GM23248 (cell line): ENCODE measurements at regions not wholly inside any gene's neighbourhood (a gene's known extent, or its start where the extent isn't known, plus 50 kb on each side); places are given as distances from the start of the nearest gene placed in this dataset.

Source experiments
- EZH2 ChIP-seq: fragments of 200-600 bp; sonication (generic); IDR thresholded peaks from 2 replicates; pipeline ENCODE4 v1.6.1; 2018; ENCODE audit warnings: antibody characterized with exemption, mild to moderate bottlenecking; ENCODE audit not compliant: insufficient read depth, poor library complexity, severe bottlenecking
- EZH2phosphoT487 ChIP-seq: fragments of 200-600 bp; sonication (generic); IDR thresholded peaks from 2 replicates; pipeline ENCODE4 v1.6.1; 2018; ENCODE audit warnings: antibody characterized with exemption, moderate library complexity, mild to moderate bottlenecking, low read depth; ENCODE audit not compliant: insufficient read depth

GRCh38 chr6:159373670-159374069 is 204.5 kb downstream of the FNDC1 start:
- TF ChIP-seq EZH2: no peak
- no peak for TF ChIP-seq EZH2phosphoT487
